ENCODE measurements at regions not wholly inside any gene's neighbourhood (a gene's known extent, or its start where the extent isn't known, plus 50 kb on each side); places are given as distances from the start of the nearest gene placed in this dataset.

GRCh38 chr2:60007671-60008070 is 545.8 kb downstream of the BCL11A start:
- H4K20me1 ChIP-seq (ENCODE audit: control insufficient read depth, insufficient read depth, low read length, poor library complexity, severe bottlenecking), result no peaks in the 10 kb centered on the region
- ATAC-seq (ENCODE audit: low read depth) (no peak), DNase-seq (no peak)
- ChIA-PET CTCF (no interaction called here), POLR2A (no interaction called here)
- no peak overlapping the region for H3K9ac ChIP-seq (ENCODE audit: low read length)
- H3K4me2 ChIP-seq (replicated peaks; ENCODE audit: low read depth, low read length, poor library complexity, severe bottlenecking), result no peak overlapping the region
- no peaks in the 10 kb centered on the region for H3K79me2 ChIP-seq (ENCODE audit: control insufficient read depth, insufficient read depth, low read length)
- no peaks in the 10 kb centered on the region for H3K36me3 ChIP-seq (replicated peaks in 1 of 2; ENCODE audit: control extremely low read depth in 1 of 2, control insufficient read depth in 1 of 2, extremely low read depth in 1 of 2, insufficient read depth in 2 of 2, low read length in 1 of 2)
- peaks cover 2% of the 10 kb centered on the region for H3K4me1 Mint-ChIP-seq
- H3K4me1 ChIP-seq (ENCODE audit: control insufficient read depth in 2 of 2, insufficient read depth in 2 of 2, low read length in 2 of 2), result no peaks in the 10 kb centered on the region
- H3K9me3 Mint-ChIP-seq (ENCODE audit: insufficient read depth), result no peaks in the 10 kb centered on the region
- peaks cover 0 to 2% (median 0%) of the 10 kb centered on the region in 3 donors for H3K9me3 ChIP-seq (ENCODE audit: control extremely low read depth in 1 of 3, control insufficient read depth in 2 of 3, insufficient read depth in 1 of 3, low read length in 2 of 3)
- H3K27me3 Mint-ChIP-seq, result no peaks in the 10 kb centered on the region
- intact Hi-C loops (cut with micrococcal nuclease), result no loop called here
- no peak overlapping the region for H3K4me3 Mint-ChIP-seq
- no peak overlapping the region for H2AFZ ChIP-seq (ENCODE audit: insufficient read depth, low read depth, low read length, poor library complexity, severe bottlenecking)
- no peaks in the 10 kb centered on the region for H3K27me3 ChIP-seq (replicated peaks in 1 of 4; ENCODE audit: control extremely low read depth in 1 of 4, control insufficient read depth in 3 of 4, insufficient read depth in 4 of 4, low read length in 3 of 4)
- no CpG with 5 or more reads among the region's 2 CpGs for WGBS (ENCODE audit: insufficient coverage)
- H3K4me3 ChIP-seq (ENCODE audit: control extremely low read depth in 1 of 5, extremely low read depth in 1 of 5, insufficient read depth in 1 of 5, low read depth in 2 of 5, low read length in 4 of 5), result no peak overlapping the region
- no peak overlapping the region for H3K27ac Mint-ChIP-seq
- H3K27ac ChIP-seq (ENCODE audit: low read length in 2 of 2), result no peak overlapping the region
- TF ChIP-seq CTCF (IDR thresholded peaks at IDR 0.05), result no peak
- no peak for TF ChIP-seq EZH2 (IDR thresholded peaks at IDR 0.05; ENCODE audit: borderline replicate concordance, insufficient read depth, low read depth, low read length, poor library complexity, severe bottlenecking)

GRCh38 chr2:60003076-60003475 is 550.4 kb downstream of the BCL11A start:
- TF ChIP-seq CTCF (IDR thresholded peaks at IDR 0.05), result no peak
- TF ChIP-seq EZH2 (IDR thresholded peaks at IDR 0.05; ENCODE audit: borderline replicate concordance, insufficient read depth, low read depth, low read length, poor library complexity, severe bottlenecking), result no peak
- Histone ChIP-seq H4K20me1 (ENCODE audit: control insufficient read depth, insufficient read depth, low read length, poor library complexity, severe bottlenecking) (no peaks in the 10 kb centered on the region), H3K9ac (ENCODE audit: low read length) (no peak overlapping the region), H3K4me2 (replicated peaks; ENCODE audit: low read depth, low read length, poor library complexity, severe bottlenecking) (no peak overlapping the region), H3K27me3 (replicated peaks in 1 of 4; ENCODE audit: control extremely low read depth in 1 of 4, control insufficient read depth in 3 of 4, insufficient read depth in 4 of 4, low read length in 3 of 4) (no peaks in the 10 kb centered on the region), H3K9me3 (ENCODE audit: control extremely low read depth in 1 of 3, control insufficient read depth in 2 of 3, insufficient read depth in 1 of 3, low read length in 2 of 3) (no peaks in the 10 kb centered on the region), H3K4me3 (ENCODE audit: control extremely low read depth in 1 of 5, extremely low read depth in 1 of 5, insufficient read depth in 1 of 5, low read depth in 2 of 5, low read length in 4 of 5) (no peak overlapping the region), H3K79me2 (ENCODE audit: control insufficient read depth, insufficient read depth, low read length) (no peaks in the 10 kb centered on the region), H3K4me1 (ENCODE audit: control insufficient read depth in 2 of 2, insufficient read depth in 2 of 2, low read length in 2 of 2) (peaks cover 7 to 10% of the 10 kb centered on the region in 2 donors), H2AFZ (ENCODE audit: insufficient read depth, low read depth, low read length, poor library complexity, severe bottlenecking) (no peak overlapping the region), H3K36me3 (replicated peaks in 1 of 2; ENCODE audit: control extremely low read depth in 1 of 2, control insufficient read depth in 1 of 2, extremely low read depth in 1 of 2, insufficient read depth in 2 of 2, low read length in 1 of 2) (no peaks in the 10 kb centered on the region), H3K27ac (ENCODE audit: low read length in 2 of 2) (no peak overlapping the region)
- no peak for ATAC-seq (ENCODE audit: low read depth)
- POLR2A ChIA-PET, result no interaction called here
- Mint-ChIP-seq H3K9me3 (ENCODE audit: insufficient read depth) (no peaks in the 10 kb centered on the region), H3K27ac (no peak overlapping the region), H3K4me3 (no peak overlapping the region), H3K4me1 (peaks cover 11% of the 10 kb centered on the region), H3K27me3 (no peaks in the 10 kb centered on the region)
- WGBS (ENCODE audit: insufficient coverage), result 82% methylated on average over 2 of the region's 2 CpGs
- intact Hi-C loops (cut with micrococcal nuclease), result loop anchor here (5.0 kb wide), 1 partner anchor 554 kb away; no protein-coding TSS in a partner anchor
- CTCF ChIA-PET, result interaction anchor here (1.0 to 1.3 kb wide), 3 partner anchors 547 to 615 kb away, joined by 3 to 6 read pairs (median 5); no protein-coding TSS in a partner anchor
- DNase-seq, result no peak
